GM18498 (cell line): ENCODE measurements at regions not wholly inside any gene's neighbourhood (a gene's known extent, or its start where the extent isn't known, plus 50 kb on each side); places are given as distances from the start of the nearest gene placed in this dataset.
"Not testable (repeated sequence)": the region's sequence is repeated elsewhere in the genome, so short reads cannot be mapped to it uniquely, and the experiment has no call there.

Experiments
- ATAC-seq: cut with Tn5 transposase; IDR thresholded peaks from one replicate; pipeline ENCODE4 v1.9.1; 2021; ENCODE audit warnings: mild to moderate bottlenecking, moderate library complexity; ENCODE audit not compliant: unreplicated experiment

DNA sequence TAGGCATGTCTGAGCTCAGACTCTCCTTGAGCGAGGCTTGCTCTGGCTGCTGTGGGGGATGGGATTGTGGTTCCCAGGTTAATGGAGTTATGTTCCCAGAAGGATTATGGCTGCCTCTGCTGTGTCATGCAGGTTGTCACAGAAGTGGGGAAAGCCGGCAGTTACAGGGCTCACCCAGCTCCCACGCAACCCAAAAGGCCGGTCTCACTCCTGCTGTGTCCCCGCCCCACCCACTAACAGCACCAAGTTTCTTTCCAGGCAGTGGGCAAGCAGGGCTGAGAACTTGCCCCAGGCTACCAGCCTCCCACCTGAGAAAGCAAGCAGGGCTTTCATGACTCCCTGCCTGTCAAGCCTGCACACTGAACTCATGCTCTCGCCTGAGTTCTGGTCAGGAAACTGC lies 750.5 kb downstream of the FRK start:
- no peak for ATAC-seq

DNA sequence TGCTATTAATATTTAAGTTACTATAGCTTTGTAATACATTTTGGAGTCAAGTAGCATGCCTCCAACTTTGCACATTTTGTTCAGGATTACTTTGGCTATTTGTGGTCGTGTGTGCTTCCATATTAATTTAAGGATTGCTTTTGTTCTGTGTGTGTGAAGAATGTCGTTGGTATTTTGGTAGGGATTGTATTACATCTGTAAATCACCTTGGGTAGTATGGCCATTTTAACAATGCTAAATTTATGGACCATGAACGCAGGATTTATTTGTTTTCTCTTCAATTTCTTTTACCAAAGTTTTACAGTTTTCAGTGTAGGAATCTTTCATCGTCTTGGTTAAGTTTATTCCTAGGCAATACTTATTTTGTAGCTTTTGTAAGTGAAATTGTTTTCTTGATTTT lies 758.0 kb downstream of the FRK start:
- ATAC-seq: no peak

DNA sequence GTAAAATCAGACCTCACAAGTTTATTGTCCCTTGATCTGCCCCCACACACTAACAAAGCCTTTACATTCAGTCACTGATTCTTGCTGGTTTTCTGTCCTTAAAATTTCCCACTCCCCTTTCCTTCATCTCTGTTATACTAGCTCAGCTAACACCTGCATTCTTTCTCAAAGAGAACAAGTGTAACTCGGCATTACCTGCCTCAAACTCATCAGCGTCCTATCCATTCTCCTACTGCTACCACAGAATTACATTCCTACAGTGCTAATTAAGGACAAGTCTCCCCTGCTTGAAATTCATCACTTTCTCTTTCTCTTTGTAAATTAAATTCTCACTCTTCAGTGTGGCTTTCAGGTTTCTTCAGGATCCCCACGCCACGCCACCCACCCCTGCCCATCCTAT lies 773.2 kb downstream of the FRK start:
- ATAC-seq: no peak

DNA sequence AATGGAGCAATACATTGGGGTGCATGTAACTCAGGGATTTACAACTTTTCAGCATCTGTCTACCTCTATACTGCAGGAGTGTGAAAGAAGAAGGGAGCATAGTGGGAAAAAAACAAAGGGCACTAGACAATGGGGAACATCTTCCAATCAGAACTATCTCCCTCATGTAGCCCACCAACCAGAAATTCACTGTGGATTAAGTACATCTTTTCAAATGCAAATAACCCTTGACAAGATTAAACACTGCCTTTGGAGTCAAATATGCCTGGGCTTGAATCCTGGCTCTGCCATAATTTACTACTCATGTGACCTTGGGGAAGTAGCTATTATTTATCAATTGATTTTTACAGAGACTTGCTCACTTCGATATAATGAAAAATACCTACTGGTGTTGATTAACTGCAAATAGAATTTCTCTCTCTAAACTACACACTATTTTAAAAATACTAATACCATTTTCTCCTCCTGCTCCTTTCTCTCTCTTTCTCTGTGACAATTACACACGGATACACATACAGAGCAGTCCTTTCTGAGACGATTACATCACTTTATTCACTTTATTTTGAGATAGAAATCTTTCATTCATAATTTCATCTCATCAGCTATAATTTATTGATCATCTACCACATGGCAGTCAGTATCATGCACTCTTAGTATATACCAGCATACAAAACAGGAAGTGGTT lies 783.7 kb downstream of the FRK start:
- ATAC-seq: no peak

DNA sequence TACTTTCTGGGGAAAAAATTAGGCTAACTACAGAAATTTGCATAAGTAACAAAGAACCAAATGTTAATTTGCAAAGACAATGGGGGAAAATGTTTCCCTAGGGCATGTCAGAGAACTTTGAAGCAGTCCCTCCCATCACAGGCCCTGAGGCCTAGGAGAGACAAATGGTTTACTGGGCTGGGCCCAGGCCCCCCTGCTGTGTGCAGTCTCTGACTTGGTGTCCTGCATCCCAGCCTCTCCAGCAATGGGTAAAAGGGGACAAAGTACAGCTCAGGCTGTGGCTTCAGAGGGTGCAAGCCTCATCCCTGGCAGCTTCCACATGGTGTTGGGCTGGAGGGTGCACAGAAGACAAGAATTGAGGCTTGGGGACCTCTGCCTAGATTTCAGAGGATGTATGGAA lies 788.4 kb downstream of the FRK start:
- no peak for ATAC-seq

DNA sequence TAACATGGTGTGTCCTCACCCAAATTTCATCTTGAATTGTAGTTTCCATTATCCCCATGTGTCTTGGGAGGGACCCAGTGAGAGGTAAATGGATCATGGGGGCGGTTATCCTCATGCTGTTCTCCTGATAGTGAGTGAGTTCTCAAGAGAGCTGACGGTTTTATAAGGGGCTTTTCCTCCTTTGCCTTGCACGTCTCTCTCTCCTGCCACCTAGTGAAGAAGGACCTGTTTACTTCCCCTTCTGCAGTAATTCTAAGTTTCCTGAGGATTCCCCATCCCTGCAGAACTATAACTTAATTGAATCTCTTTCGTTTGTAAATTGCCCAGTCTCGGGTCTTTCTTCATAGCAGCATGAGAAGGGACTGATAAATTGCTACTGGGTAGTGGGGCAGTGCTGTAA lies 789.3 kb downstream of the FRK start:
- ATAC-seq: no peak

DNA sequence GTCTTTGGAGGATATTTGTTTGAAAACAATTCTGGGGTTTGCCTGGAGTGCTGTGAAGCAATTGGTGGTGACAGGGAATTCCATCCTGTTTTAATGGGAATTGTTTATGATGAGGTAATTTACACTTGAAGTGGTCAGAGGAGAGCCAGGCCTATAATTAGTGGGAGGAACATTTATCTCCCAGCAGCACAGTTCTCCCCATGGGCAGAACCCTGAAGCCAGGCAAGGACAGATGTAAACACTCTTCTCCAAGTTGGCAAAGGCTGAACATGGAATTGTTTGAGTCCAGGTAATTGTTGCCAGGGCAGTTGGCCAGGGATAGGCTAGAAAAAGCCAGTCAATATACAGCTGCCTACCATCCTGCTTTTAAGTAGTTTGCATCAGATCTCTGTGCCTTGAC lies 789.7 kb downstream of the FRK start:
- no peak for ATAC-seq

DNA sequence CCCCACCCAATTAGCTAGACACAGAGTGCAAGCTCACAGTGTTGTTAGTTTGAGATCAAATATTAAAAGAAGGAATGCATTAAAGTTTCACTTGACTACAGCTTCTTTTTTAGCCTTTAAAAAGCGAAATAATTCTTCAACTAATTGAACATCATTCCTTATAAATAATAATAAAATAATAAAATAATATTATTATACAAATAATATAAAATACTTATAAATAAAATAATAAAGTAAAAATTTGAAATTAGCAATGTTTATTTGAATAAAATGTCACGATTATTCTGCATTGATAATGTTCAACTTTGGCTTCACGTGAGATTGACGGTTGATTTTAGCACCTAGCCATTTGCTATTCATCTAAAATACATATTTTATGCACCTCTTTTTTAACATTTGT lies 819.3 kb downstream of the FRK start:
- ATAC-seq: no peak

DNA sequence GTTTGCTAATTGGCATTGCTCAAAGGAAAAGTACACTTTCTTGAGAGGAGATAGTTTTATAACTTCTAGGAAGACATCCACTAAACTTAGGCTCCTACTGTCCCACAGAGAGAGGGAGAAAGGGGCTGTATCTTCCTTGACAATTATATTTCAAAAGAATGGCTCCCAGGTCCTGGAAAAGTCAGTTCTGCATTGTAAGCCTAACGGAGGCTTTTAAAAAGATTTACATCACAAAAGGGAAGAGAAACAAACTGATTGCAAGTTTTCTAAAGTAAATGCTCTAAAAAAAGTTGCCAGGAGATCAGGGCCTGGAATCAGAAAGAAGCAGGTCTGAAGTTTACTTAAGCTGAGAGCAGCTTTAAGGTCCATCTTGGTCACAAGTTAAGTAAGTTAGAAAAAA lies 839.5 kb downstream of the FRK start:
- no peak for ATAC-seq

DNA sequence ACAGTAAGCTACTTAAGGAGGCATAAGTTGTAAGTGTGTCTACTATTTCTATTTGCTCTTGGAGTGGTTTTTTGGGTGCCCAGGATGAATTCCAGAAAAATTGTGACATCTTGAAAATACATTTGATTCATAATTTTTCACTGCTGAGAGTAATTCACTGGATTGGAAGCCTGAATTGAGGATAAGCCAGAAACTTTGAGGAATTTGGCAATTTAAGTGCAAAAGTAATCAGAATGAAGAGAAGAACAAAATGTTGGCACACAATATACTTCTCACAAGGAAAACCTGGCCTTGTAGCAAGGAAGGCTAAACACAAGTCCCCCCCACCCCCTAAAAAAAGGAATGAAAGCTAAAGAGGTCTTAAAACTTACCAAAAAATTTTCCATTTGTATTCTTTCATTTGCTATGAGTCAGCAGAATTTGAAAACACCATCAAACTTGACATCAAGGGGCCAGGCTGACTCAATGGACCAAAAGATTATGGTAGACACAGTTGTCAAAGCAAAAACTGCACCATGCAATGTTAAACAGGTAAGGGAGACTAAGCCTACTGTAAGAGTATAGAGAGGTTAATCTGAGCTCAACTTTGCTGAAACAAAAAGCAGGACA lies 840.0 kb downstream of the FRK start:
- no peak for ATAC-seq

DNA sequence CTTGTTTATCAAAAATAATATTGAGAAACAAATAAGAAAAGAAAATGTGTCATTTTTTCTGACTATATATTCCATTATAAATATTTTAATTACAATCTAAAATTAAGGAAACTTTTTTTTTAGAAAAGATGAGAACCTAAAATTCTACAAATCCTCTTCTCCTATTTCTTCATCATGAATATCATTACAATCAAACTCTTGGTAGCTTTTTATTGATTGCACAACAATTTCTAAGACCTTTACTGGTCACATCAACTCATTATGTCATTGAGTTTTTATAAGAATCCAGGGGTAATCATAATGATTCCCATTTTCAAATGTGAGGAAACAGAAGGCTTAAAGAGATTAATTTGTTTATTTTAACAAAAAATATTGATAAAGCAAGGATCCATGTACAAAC lies 841.0 kb downstream of the FRK start:
- no peak for ATAC-seq

DNA sequence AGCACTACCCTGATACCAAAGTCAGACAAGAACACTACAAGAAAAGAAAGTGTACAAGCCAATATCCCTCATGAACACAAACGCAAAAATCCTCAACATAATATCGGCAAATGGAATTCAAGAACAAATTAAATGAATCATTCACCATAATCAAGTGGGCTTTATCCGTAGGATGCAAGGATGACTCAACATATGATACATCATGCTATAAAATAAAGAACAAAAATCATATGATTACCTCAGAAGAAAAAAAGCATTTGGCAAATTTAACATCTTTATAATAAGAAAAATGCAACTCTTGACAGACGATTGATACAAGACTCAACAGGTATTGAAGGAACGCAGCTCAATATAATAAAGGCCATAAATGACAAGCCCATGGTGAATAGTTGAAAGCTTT lies 843.9 kb downstream of the FRK start:
- no peak for ATAC-seq

DNA sequence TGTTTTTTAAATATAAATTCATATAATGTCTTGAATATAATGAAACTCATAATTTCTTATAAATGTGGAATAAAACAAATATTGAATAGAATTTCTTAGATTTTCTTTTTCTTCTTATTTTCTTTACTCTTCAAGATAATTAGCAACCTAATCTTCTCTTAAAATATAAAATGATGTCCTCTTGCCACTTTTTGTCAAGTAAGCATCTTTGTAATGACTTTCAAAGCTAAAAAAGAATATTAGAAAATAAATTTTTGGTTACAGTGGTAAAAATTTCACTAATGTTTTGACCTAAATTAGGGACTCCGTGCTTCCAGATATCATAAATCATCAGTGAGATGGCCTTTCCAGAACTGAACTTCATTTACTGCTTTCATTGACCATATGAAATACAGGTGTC lies 846.4 kb downstream of the FRK start:
- no peak for ATAC-seq

DNA sequence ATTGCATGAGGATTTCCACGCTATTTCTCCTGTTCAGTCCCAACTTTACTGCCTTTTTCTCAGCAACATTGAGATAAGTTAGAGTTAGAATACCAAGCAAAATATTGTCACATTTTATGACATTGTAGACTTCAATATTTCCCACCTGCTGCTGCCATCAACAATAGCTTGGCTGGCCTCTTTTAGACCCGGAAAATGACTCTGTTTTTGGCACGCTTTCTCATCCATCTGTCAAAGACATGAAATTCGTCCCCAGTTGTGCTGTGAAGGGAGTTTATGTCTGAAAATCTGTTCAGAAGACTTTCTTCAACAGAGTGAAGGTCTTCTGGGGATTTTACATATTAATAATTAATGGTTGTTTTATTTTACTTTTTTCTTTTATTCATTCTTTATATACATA lies 857.3 kb downstream of the FRK start:
- no peak for ATAC-seq

DNA sequence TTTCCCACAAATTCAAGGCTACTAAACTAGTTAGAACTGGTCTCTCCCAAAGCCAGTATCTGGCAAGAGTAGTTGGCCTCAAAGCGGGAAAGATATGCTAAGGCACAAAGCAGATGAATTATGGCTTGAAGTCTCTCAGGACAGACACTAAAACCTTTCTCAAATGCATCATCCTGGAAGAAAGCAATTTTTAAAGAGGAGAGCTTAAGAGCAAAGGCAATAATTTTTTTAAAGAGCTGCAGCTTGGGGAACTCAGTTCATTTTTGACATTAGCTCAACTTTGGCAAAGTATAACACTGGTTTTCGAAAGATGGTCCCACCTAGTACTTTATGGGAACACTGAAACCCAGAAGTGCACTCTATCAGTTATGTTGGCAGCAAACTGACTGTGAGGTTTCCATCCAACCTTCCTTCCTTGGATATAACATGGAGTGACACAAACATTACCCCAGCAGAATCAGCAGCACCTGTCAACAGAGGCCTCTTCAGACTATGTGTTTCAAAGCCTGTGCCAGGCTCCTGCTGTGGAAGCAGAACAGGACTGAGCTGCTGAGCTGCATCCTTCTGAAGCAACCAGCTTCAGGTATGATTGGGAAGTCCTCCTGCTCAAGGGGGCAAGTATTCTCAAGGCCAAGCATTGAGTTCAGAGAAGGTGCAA lies 852.3 kb upstream of the HS3ST5 start:
- no peak for ATAC-seq

DNA sequence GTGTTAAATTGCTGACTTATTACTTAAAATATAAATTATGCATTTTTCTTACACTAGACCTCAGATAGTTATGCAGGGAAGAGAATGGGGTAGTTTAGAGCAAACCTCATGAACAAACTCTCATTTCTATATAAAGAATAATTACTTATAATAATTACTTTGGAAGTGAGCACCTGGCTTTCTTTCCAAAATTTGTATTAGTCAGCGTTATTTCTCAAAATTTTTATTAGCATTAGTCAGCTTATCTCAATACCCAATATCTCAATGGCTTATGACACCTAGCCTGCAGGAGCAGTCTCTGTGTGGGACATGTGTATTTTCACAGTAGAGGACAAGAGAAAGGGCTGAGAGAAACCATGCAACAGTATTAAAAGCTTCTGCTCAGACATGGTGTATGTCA lies 849.2 kb upstream of the HS3ST5 start:
- ATAC-seq: no peak

DNA sequence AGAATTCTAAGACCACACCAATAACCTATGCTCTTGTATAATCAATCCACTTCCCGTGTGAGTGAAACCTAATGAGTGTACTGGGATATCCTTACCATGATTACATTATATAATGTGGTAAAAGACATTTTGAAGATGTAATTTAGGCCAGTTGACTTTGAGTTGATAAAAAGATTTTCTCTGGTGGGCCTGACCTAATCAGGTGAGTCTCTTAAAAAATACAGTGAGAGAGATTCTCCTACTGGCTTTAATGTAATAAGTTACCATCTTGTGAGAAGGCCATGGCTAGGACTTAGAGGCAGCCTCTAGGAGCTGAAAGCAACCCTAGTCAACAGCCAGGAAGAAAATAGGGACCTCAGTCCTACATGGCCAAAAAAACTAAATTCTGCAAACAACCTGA lies 847.7 kb upstream of the HS3ST5 start:
- no peak for ATAC-seq

DNA sequence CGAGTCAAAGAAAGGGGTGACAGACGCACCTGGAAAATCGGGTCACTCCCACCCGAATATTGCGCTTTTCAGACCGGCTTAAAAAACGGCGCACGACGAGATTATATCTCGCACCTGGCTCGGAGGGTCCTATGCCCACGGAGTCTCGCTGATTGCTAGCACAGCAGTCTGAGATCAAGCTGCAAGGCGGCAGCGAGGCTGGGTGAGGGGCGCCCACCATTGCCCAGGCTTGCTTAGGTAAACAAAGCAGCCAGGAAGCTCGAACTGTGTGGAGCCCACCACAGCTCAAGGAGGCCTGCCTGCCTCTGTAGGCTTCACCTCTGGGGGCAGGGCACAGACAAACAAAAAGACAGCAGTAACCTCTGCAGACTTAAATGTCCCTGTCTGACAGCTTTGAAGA lies 832.6 kb upstream of the HS3ST5 start:
- ATAC-seq: not testable (repeated sequence)

DNA sequence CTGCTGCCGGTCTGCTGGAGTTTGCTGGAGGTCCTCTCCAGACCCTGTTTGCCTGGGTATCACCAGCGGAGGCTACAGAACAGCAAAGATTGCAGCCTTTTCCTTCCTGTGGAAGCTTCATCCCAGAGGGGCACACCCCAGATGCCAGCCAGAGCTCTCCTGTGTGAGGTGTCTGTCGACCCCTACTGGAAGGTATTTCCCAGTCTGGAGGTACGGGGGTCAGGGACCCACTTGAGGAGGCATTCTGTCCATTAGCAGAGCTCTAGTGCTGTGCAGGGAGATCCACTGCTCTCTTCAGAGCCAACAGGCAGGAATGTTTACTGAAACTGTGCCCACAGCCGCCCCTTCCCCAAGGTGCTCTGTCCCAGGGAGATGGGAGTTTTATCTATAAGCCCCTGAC lies 823.1 kb upstream of the HS3ST5 start:
- ATAC-seq: not testable (repeated sequence)

DNA sequence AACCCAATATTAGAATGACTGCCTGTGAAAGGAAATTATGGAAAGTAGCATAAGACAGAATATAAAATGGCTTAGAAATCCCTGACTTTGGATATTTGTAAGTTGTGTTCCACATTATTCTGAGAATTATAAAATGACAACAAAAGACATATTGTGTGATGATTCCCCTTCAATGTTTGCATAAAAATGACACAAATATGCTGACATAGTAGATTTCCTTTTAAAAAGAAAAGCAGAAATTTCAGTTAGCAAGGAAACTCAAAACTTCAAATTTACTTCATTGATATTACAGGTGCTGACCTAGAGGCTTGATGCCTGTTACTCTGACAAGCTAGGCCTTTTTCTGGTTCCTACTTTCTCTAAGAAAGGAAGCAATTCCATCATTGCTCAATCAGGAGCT lies 816.9 kb upstream of the HS3ST5 start:
- ATAC-seq: no peak

DNA sequence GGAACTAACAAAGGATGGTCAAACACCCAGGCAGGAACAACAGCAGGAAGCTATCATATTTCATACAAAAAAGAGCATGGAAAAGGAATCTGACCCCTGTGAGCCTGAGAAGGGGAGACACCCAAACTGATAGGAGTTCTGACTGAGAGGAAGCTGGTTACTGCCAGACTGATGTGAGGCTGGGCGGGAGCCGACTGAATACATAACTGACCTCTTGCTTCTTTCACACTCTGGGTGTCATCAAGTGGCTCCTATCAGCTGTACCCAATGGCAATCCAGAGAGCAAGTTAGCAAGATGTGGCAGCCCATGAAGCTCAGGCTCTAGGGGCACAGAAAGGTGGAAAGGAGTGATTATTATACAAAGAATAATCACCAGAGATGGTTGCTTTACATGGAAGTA lies 795.1 kb upstream of the HS3ST5 start:
- ATAC-seq: no peak

DNA sequence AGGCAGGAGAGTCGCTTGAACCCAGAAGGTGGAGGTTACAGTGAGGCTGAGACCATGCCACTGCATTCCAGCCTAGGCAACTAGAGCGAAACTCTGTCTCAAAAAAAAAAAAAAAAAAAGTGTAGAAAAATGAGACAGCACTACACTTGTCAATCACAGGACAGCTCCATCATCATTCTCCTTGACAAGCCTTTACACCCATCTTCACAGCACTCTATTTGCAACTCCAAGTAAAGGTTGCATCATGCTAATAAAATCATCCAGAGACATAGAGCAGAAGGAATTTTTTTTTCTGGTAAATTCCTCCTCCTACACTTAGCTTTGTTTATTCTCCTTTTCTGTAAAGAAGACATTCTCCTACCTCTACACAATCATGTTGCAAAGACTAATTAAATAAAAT lies 791.0 kb upstream of the HS3ST5 start:
- no peak for ATAC-seq
